NK-92 treated with Interleukin-12 subunit alpha and Interleukin-12 subunit beta, amount 100 ng/mL, for 24 hours (cell line): ENCODE measurements at regions not wholly inside any gene's neighbourhood (a gene's known extent, or its start where the extent isn't known, plus 50 kb on each side); places are given as distances from the start of the nearest gene placed in this dataset.
"Not testable (repeated sequence)": the region's sequence is repeated elsewhere in the genome, so short reads cannot be mapped to it uniquely, and the experiment has no call there.

ENCODE experiments used
- DNase-seq: peaks from one replicate; lab custom pipeline; 2025; lab: John Stamatoyannopoulos, UW

- DNase-seq, result no peak
These were observed 245.4 kb upstream of the EXOC2 start for GRCh38 chr6:938271-938905.

GRCh38 chr6:935582-935981 is 242.6 kb upstream of the EXOC2 start:
- no peak for DNase-seq

- no peak for DNase-seq
These were observed 241.7 kb upstream of the EXOC2 start for GRCh38 chr6:934686-935085.

GRCh38 chr6:931919-932318 is 239.0 kb upstream of the EXOC2 start:
- not testable (repeated sequence) for DNase-seq

- DNase-seq, result no peak
These were observed 234.2 kb upstream of the EXOC2 start for GRCh38 chr6:927157-927556.

- no peak for DNase-seq
These were observed 232.8 kb upstream of the EXOC2 start for GRCh38 chr6:925656-926213.

GRCh38 chr6:924661-925060 is 231.7 kb upstream of the EXOC2 start:
- DNase-seq, result no peak

- no peak for DNase-seq
These were observed 228.5 kb upstream of the EXOC2 start for GRCh38 chr6:921400-921799.

GRCh38 chr6:920512-920911 is 227.6 kb upstream of the EXOC2 start:
- DNase-seq, result no peak

- DNase-seq, result no peak
These were observed 226.6 kb upstream of the EXOC2 start for GRCh38 chr6:919500-919899.

- no peak for DNase-seq
These were observed 225.0 kb upstream of the EXOC2 start for GRCh38 chr6:917939-918338.

- no peak for DNase-seq
These were observed 224.4 kb upstream of the EXOC2 start for GRCh38 chr6:917296-917695.

- no peak for DNase-seq
These were observed 223.2 kb upstream of the EXOC2 start for GRCh38 chr6:916131-916530.

GRCh38 chr6:912871-913835 is 220.2 kb upstream of the EXOC2 start:
- DNase-seq, result no peak

GRCh38 chr6:907928-908327 is 215.0 kb upstream of the EXOC2 start:
- no peak for DNase-seq

- DNase-seq, result no peak
These were observed 214.0 kb upstream of the EXOC2 start for GRCh38 chr6:906920-907319.

GRCh38 chr6:905556-905955 is 212.6 kb upstream of the EXOC2 start:
- DNase-seq, result no peak

GRCh38 chr6:904994-905393 is 212.1 kb upstream of the EXOC2 start:
- no peak for DNase-seq

GRCh38 chr6:903761-904160 is 210.8 kb upstream of the EXOC2 start:
- no peak for DNase-seq

- no peak for DNase-seq
These were observed 208.9 kb upstream of the EXOC2 start for GRCh38 chr6:901696-902460.

- DNase-seq, result no peak
These were observed 208.0 kb upstream of the EXOC2 start for GRCh38 chr6:900716-901605.
